ENCODE measurements at regions not wholly inside any gene's neighbourhood (a gene's known extent, or its start where the extent isn't known, plus 50 kb on each side); places are given as distances from the start of the nearest gene placed in this dataset.

- no peak overlapping the region for H3K4me3 ChIP-seq (ENCODE audit: low read length)
- H3K27ac ChIP-seq (ENCODE audit: low read length) = no peak overlapping the region
- H3K36me3 ChIP-seq (ENCODE audit: insufficient read depth, low read length) = no peaks in the 10 kb centered on the region
- H4K20me1 ChIP-seq (ENCODE audit: insufficient read depth) = no peaks in the 10 kb centered on the region
- H3K4me2 ChIP-seq (ENCODE audit: low read length) = no peak overlapping the region
- TF ChIP-seq RAD21 (conservative IDR thresholded peaks at IDR 0.05) = no peak
- TF ChIP-seq, protein P1, sequence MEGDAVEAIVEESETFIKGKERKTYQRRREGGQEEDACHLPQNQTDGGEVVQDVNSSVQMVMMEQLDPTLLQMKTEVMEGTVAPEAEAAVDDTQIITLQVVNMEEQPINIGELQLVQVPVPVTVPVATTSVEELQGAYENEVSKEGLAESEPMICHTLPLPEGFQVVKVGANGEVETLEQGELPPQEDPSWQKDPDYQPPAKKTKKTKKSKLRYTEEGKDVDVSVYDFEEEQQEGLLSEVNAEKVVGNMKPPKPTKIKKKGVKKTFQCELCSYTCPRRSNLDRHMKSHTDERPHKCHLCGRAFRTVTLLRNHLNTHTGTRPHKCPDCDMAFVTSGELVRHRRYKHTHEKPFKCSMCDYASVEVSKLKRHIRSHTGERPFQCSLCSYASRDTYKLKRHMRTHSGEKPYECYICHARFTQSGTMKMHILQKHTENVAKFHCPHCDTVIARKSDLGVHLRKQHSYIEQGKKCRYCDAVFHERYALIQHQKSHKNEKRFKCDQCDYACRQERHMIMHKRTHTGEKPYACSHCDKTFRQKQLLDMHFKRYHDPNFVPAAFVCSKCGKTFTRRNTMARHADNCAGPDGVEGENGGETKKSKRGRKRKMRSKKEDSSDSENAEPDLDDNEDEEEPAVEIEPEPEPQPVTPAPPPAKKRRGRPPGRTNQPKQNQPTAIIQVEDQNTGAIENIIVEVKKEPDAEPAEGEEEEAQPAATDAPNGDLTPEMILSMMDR (IDR thresholded peaks at IDR 0.05; ENCODE audit: poor library complexity, severe bottlenecking) = no peak
- no peak for TF ChIP-seq EP300 (conservative IDR thresholded peaks at IDR 0.05; ENCODE audit: poor library complexity, severe bottlenecking)
- no peak for TF ChIP-seq POLR2AphosphoS5 (IDR thresholded peaks at IDR 0.05)
- no peak for TF ChIP-seq SMC3 (conservative IDR thresholded peaks at IDR 0.05; ENCODE audit: poor library complexity)
- no peak for TF ChIP-seq MXI1 (conservative IDR thresholded peaks at IDR 0.05; ENCODE audit: poor library complexity, severe bottlenecking)
- no peak for TF ChIP-seq EZH2 (IDR thresholded peaks at IDR 0.05; ENCODE audit: borderline replicate concordance, insufficient read depth, low read length, poor library complexity, severe bottlenecking)
- TF ChIP-seq TAF1 (IDR thresholded peaks at IDR 0.05; ENCODE audit: low read depth) = no peak
- TF ChIP-seq, protein P2, sequence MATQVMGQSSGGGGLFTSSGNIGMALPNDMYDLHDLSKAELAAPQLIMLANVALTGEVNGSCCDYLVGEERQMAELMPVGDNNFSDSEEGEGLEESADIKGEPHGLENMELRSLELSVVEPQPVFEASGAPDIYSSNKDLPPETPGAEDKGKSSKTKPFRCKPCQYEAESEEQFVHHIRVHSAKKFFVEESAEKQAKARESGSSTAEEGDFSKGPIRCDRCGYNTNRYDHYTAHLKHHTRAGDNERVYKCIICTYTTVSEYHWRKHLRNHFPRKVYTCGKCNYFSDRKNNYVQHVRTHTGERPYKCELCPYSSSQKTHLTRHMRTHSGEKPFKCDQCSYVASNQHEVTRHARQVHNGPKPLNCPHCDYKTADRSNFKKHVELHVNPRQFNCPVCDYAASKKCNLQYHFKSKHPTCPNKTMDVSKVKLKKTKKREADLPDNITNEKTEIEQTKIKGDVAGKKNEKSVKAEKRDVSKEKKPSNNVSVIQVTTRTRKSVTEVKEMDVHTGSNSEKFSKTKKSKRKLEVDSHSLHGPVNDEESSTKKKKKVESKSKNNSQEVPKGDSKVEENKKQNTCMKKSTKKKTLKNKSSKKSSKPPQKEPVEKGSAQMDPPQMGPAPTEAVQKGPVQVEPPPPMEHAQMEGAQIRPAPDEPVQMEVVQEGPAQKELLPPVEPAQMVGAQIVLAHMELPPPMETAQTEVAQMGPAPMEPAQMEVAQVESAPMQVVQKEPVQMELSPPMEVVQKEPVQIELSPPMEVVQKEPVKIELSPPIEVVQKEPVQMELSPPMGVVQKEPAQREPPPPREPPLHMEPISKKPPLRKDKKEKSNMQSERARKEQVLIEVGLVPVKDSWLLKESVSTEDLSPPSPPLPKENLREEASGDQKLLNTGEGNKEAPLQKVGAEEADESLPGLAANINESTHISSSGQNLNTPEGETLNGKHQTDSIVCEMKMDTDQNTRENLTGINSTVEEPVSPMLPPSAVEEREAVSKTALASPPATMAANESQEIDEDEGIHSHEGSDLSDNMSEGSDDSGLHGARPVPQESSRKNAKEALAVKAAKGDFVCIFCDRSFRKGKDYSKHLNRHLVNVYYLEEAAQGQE (IDR thresholded peaks at IDR 0.05; ENCODE audit: borderline replicate concordance) = no peak
- H3K9me3 ChIP-seq (ENCODE audit: low read length) = no peaks in the 10 kb centered on the region
- H3F3A ChIP-seq (ENCODE audit: insufficient read depth, low read length, poor library complexity, severe bottlenecking) = no peaks in the 10 kb centered on the region
- H3K79me2 ChIP-seq (replicated peaks; ENCODE audit: insufficient read depth, low read length) = no peaks in the 10 kb centered on the region
- H3K9ac ChIP-seq (ENCODE audit: low read length) = no peak overlapping the region
- H3K27me3 ChIP-seq (ENCODE audit: insufficient read depth, low read depth, low read length) = no peaks in the 10 kb centered on the region
- no peak overlapping the region for H2AFZ ChIP-seq (ENCODE audit: low read depth, low read length)
- H3K9me2 ChIP-seq (ENCODE audit: insufficient read depth, low read length) = no peaks in the 10 kb centered on the region
Observed at GRCh38 chr4:110712486-110712885, 89.6 kb upstream of the PITX2 start.

DNA sequence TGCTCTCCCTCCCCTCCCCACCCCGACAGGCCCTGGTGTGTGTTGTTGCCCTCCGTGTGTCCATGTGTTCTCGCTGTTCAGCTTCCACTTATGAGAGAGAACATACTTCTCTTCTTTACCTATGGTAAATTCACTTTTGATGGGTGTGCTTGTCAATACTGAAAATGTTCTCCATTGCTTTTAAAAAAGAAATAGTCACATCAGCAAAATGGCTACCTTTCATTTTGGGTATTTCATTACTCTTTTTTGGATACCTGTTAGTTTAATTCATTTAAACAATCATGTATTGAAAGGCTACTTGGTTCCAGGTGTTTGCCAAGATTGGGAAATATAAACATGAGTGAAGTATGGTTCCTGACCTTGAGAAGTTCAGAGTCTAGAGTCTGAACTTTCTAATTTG is 107.4 kb upstream of the PITX2 start:
- no peak overlapping the region for H3K4me2 ChIP-seq (ENCODE audit: low read length)

More for the DNA sequence above, 107.4 kb upstream of the PITX2 start:
- Histone ChIP-seq H3K9ac (ENCODE audit: low read length) (no peak overlapping the region), H2AFZ (ENCODE audit: low read depth, low read length) (no peak overlapping the region), H3K4me3 (ENCODE audit: low read length) (no peak overlapping the region), H3K79me2 (replicated peaks; ENCODE audit: insufficient read depth, low read length) (no peaks in the 10 kb centered on the region), H3K36me3 (ENCODE audit: insufficient read depth, low read length) (no peaks in the 10 kb centered on the region), H3K9me2 (ENCODE audit: insufficient read depth, low read length) (no peaks in the 10 kb centered on the region), H3K27ac (ENCODE audit: low read length) (no peak overlapping the region), H3K27me3 (ENCODE audit: insufficient read depth, low read depth, low read length) (no peaks in the 10 kb centered on the region), H3K9me3 (ENCODE audit: low read length) (no peaks in the 10 kb centered on the region), H3F3A (ENCODE audit: insufficient read depth, low read length, poor library complexity, severe bottlenecking) (no peaks in the 10 kb centered on the region), H4K20me1 (ENCODE audit: insufficient read depth) (no peaks in the 10 kb centered on the region)
- TF ChIP-seq RAD21 (conservative IDR thresholded peaks at IDR 0.05) (no peak), EZH2 (IDR thresholded peaks at IDR 0.05; ENCODE audit: borderline replicate concordance, insufficient read depth, low read length, poor library complexity, severe bottlenecking) (no peak), EP300 (conservative IDR thresholded peaks at IDR 0.05; ENCODE audit: poor library complexity, severe bottlenecking) (no peak), SMC3 (conservative IDR thresholded peaks at IDR 0.05; ENCODE audit: poor library complexity) (no peak), MXI1 (conservative IDR thresholded peaks at IDR 0.05; ENCODE audit: poor library complexity, severe bottlenecking) (no peak), TAF1 (IDR thresholded peaks at IDR 0.05; ENCODE audit: low read depth) (no peak), POLR2AphosphoS5 (IDR thresholded peaks at IDR 0.05) (no peak)
- TF ChIP-seq, protein P2 (IDR thresholded peaks at IDR 0.05; ENCODE audit: borderline replicate concordance) = no peak
- TF ChIP-seq, protein P1 (IDR thresholded peaks at IDR 0.05; ENCODE audit: poor library complexity, severe bottlenecking) = no peak
